SW480 (cell line): ENCODE measurements at regions not wholly inside any gene's neighbourhood (a gene's known extent, or its start where the extent isn't known, plus 50 kb on each side); places are given as distances from the start of the nearest gene placed in this dataset.

Experiments used
- DNase-seq: peaks from one replicate; pipeline ENCODE4 v3.0.0-alpha.2; 2016; ENCODE audit warnings: low spot score

DNA sequence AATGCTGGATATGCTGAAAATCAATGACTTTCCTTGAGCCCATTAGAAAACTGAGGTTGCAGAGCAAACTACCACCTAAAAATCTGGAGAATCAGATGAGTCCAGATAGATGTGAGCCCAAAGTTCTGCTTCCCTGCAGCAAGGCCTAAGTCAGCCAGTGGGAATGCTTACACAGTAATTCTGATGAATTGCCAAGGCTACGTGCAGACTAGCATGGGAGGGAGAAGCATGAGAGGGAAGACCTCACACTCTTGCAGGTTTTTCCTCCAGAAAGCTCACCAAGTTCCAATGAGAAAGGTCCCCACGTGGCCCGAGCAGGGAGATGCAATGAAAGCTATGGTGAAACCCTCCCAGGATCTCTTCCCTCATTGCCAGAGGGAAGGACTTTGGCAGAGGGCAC is 104.8 kb upstream of the SIRPA start:
- DNase-seq, result no peak

DNA sequence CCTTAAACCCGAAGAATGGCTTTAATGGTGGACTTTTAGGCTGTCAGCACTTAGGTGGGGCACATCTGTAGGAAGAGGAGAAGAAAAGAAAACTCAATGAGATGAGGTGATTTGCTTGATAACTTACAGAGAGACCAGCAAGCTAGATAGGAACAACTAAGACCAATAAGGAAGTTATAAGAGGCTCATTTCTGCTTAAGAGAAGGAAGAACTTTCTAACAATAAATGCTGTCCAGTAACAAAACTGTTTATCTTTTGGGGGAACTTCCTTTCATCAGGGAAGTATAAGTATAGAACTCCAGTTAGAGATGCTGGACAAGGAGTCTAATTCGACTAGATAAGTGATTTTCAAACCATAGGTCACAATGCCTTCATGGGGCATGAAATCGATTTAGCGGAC is 107.2 kb upstream of the SIRPA start:
- no peak for DNase-seq

DNA sequence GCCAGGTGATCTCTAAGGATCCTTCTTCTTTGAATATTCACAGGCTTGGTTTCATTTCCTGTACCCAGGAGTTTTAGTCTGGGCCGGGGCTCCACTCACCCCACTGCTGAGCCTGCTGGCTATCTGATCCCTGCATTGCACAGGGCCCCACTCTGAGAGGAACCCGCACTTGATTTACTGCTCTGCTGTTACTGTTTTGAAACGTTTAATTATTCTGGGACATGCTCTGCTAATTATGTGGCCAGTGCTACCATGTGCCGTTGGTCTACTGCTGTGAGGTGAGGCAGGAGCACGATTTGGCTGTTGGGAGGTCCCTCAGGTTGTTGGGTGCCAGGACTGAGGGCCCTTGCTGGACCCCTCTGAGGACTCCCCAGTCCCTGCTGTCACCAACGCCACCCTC is 108.7 kb upstream of the SIRPA start:
- DNase-seq, result no peak

DNA sequence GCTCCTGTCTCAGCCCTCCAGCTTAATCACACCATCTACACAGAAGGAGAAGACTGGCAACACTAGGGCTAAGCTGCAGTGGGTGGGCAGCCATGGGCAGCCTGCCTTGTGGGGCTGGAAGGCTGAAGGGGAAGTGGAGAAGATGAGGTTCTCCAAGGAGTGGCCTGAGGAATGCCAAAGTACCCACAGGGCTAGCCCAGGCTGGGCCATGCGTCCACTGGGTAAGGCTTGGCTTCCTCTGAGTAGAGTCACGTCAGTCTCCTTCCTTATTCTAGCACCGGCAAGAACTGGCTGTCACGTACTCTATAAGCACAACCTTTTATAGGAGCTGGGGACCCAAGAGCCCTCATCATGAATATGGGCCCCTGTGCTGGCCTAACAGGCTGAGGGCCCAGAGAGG is 110.6 kb upstream of the SIRPA start:
- DNase-seq, result no peak

DNA sequence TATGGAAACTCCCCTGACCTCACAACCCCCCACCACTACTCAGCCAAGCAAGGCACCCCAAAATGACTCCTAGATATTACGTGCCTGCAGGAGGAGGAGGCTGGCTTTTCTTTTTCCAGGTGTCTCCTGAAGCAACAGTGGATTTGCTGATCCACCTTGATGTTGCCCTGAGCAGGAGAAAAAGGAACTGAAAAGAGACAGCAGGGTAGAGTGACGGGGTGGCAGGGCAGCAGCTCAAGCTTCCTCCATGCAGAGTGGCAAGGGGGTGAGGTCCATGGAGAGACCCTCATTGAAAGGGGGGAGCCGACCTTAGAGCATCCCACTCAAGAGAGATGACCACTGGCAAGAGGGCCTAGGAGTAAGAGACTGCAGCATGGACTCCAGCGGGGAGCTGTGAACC is 112.0 kb upstream of the SIRPA start:
- no peak for DNase-seq

DNA sequence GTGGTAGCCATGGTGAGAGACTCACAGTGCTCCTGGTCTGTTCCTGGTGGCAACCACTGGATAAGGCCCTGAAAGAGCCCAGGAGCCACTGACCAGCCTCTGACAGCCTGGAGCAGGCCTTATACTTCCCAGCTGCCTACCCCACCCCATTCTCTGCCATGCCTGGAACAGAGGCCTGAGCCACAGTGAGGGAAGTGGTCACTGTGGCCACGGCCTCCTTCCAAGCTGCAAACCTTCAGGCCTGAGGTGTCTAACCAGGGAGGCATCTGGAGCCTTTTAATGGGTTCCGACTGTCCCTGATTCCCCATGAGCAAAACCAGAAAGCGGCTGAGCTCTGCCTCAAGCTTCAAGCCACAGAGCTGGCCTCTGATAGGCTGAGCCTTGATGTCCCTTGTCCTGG is 113.0 kb upstream of the SIRPA start:
- no peak for DNase-seq

DNA sequence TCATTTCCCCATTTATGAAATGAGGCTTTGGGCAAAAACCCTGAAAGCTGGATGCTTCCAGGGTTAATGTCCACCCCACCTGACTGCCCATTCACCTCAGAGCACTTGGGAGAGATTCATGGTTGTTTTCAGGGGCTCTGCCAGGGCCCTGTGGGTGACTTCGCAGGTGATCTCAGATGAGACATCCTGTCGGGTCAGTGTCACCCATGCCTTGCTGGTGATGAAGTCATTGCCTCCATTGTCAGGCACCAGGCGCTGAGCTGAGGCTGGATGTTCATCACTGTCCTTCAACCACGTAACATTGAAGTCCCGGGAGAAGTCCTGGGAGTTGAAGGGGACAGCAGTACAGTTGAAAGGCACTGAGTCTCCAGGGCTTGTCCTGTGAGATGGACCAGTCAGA is 115.6 kb upstream of the SIRPA start:
- no peak for DNase-seq

DNA sequence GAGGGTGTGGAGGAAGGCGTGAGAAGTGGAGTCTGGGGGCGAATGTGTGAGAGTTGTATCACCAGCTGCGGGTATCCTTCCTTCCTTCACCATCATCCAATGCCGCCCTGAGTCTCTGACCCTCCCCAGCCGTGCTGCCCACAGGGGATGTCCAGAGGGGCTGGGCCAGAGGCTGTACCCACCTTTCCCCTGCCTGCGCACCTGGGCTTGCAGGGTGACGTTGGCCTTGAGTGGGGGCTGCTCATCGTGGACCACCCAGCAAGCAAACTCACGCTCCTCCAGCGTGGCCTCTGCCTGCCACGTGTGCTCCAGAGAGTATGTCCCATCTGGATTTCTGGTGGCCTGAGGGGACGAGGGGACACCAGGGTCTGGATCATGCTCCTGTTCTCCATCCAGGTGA is 116.9 kb upstream of the SIRPA start:
- DNase-seq, result no peak

DNA sequence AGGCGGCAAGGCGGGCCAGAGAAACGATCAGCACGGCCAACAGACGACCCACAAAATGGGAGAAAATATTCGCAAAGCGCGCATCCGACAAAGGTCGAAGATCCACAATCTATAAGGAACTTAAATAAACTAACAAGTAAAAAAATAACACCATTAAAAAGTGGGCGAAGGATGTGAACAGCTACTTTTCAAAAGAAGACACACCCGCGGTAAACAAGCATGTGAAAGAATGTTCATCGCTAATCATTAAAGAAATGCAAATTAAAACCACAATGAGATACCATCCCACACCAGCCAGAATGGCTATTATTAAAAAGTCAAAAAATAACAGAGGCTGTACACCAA is 117.8 kb upstream of the SIRPA start:
- no peak for DNase-seq

DNA sequence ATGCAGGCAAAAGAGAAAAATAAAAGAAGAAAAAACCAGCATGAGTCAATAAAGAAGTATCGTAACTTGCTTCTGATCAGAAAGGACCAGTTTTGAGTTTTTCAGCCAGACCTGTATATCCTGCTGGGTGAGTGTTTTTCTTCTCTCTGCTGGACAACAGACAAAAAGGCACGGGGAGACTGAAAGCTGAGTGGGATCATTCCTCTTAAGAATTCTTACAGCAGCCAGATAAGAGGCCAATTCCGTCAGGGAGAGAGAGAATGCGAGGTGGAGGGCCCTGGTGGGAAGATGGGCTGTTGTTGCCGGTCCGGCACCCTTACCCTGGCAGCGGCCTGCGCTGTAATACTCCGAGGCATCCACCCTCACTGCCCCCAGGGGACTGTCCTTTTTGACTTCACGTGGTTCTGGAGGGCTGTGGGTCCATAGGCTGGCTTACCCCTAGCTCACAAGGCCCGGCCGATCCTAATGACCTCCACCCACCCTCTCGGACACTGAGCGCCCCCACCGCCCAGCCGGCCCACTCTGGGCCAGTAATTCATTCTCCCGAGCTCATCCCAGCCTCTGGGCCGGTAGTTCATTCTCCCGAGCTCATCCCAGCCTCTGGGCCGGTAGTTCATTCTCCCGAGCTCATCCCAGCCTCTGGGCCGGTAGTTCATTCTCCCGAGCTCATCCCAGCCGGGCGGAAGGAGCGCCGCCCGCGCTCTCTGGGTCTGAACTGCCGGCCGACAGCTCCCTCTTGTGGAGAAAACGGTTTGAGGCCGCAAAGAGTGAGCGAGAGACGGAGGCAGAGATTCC is 118.3 kb upstream of the SIRPA start:
- DNase-seq, result peak; percentile 80

DNA sequence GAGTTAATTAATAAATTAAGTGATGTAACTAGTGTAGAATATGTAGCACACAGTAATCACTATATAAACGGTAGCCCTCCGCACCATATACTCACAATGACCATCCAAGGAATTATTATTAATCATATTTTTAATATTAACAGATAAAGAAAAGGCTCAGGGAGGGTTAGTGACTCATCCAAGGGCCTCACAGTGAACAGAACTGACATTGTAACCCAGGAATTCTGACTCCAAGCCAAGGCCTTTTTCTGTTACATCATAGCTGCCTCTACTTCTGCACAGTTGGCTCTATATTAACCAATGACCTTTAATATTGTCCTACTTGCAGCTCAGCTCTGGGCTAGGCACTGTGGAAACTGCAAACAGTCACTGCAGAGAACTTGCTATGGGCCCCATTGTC is 117.5 kb upstream of the SIRPG start:
- DNase-seq, result no peak

DNA sequence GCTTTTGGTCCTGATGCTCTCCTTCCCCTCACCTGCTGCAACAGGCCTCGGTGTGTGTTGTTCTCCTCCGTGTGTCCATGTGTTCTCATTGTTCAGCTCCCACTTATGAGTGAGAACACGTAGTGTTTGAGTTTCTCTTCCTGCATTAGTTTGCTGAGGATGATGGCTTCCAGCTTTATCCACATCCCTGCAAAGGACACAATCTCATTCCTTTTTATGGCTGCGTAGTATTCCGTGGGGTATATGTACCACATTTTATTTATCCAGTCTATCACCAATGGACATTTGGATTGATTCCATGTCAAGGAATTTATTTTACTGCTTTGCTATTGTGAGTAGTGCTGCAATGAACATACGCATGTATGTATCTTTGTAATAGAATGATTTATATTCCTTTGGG is 116.9 kb upstream of the SIRPG start:
- no peak for DNase-seq

DNA sequence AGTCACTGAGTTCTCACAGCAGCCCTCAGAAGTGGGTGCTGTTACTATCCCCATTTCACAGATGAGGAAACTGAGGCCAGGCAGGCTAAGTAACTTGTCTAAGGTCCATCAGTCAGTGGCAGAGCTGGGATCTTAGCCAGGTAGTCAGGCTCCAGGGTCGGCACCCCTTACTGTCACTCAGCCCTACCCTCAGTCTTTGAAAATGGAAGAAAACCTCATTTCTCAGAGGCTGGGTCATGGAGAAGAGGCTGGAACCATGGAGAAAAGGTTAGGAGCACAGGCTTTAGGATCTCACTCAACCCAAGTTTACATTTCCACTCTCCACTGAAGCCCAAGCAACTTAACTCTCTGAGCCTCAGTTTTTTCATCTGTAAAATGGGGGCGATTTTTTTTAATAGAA is 116.2 kb upstream of the SIRPG start:
- DNase-seq, result no peak

DNA sequence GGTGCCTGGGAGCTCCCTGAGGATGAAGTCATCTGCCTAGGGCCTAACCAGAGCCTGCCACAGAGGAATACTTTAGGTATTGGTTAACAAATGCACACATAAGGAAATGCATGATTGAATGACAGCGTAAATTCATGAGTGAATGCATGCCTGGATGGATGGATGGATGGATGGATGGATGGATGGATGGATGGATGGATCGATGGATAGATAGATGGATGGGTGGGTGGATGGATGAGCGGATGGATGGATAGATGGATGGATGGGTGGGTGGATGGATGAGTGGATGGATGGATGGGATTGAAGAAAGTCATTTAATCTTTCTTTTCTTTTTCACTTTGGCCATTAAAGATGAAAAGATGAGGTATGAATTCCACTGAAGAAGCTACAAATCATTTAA is 111.9 kb upstream of the SIRPG start:
- DNase-seq, result no peak

DNA sequence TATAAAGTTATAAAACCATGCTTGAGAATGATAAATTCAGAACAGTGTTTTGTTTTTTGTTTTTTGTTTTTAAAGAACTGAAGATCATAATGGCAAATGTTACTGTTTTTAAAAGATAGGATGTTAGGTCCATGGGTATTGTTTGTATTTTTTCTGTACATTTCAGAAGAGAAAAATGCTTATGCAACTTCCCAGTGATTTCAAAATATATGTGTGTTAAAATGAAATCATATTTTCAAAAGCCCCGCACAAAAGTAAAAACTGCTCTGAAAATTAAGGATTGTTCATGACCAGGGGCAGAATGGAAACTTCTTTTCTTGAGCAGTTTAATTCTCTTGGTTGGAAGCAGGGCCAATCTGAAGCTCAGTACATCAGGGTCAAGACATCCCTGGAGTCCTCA is 109.2 kb upstream of the SIRPG start:
- no peak for DNase-seq

DNA sequence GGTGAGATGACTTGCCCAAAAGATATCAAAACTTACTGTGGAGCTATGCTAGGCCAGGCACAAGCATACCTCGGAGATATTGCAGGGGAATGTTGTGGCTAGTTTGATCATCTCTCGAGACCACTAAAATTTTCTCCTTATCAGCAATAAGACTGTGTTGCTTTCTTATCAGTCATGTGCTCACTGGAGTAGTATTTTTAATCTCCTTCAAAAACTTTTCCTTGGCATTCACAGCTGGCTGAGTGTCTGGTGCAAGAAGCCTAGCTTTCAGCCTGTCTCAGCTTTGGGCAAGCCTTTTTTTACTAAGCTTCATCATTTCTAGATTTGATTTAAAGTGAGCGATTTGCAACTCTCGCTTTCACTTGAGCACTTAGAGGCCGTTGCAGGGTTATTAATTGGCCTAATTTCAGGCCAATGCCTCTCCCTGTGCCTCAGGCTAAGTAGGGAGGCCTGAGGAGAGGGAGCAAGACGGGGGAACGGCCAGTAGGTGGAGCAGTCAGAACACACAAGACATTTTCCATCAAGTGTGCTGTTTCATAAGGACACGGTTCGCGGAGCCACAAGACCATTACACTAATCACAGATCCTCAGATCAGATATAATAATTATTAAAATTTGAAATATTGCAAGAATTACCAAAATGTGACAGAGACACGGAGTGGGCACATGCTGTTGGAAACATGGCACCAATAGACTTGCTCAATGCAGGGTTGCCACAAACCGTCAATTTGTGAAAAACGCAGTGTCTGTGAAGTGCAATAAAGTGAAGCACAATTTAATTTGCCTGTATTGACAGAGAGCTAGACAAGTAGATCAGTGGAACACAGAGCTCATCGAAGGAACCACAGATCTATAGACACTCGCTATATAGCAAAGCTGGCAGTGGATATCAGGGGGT is 106.8 kb upstream of the SIRPG start:
- peak; percentile 76 for DNase-seq

DNA sequence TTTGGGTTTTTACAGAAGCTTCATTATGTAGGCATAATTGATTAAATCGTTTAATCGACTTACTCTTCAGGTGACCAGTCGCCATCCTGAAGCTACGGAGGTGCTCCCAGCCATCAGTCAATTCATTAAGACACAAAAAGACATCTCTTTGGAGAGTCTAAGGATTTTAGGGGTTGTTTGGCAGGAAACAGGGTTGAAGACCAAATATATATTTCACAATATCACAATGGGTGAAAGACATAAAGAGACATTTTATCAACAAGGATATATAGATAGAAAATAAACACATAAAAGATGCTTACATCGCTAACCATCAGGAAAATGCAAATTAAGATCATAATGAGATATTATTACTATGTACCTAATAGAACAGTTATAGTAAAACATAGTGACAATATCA is 104.0 kb upstream of the SIRPG start:
- no peak for DNase-seq

DNA sequence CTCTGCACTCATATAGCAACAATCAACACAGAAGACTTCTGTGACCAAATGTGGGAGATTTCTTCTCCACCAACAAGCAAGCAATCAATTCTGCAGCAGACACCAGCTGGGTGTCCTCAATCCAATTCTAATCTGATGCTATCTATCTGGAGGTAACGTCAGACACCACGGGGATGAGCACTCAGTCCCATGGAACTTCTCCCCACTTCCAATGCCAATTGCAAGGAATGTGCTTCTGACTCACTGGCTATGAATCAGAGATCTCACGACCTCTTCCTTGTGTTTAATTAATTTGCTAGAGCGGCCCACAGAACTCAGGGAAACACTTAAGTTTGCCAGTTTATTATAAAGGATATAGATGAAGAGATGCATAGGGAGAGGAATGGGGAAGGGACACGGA is 103.5 kb upstream of the SIRPG start:
- DNase-seq, result peak; percentile 11

DNA sequence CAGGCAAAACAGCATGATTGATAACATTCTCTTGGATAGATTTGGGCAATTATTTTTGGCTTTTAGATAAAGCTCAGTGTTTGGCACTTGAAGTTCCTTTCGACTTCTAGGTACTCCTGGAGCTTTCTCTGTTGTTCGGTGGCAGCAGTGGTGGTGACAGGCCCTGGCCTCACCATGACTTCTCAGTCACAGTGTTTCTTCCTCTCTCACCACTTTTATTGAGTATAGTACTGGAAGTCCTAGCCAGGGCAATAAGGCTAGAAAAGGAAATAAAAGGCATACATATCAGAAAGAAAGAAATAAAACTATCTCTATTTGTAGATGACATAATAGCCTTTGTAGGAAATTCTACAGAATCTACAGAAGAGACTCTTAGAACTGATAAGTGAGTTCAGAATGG is 101.2 kb upstream of the SIRPG start:
- no peak for DNase-seq

DNA sequence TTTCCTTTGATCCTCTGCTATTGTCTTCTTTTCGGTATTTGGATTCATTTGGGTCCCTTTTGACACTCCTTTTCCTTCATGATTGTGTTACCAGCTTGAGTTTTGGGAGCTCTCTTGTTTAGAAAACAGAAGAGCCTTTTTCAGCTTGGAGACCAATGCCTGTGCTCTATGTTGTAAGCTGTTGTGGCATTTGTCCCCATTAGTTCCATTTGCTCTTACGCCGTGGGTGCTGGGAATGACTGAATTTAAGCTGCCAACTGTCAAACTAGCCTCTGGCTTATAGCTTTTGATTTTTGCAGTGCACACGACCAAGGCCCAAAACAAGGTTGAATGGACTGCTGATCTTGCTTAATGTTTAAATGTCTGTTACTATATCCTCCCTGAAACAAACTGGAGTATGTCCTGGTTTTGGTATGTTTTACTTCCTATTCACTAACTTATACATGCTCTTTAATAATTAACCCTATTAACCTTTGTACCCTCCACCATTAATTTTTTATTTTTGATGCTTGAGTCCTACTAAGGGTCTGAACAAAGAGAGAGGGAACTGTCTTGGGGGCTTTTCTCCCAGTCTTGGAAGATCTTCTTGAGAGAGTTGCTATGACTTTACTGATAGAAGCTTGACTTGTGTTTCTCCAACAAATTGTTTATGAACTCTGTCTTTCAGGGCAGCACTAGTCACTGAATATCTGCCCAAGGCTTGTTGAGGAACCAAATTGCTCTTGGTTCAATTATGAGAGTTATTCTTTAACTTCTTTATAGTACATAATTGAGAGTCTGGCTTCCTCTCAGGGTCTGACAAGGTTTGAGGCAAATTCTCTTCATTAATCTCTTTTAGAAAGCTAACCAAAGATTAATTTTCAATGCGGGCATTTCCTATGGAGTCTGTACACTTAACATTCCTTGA is 100.3 kb upstream of the SIRPG start:
- DNase-seq, result no peak

DNA sequence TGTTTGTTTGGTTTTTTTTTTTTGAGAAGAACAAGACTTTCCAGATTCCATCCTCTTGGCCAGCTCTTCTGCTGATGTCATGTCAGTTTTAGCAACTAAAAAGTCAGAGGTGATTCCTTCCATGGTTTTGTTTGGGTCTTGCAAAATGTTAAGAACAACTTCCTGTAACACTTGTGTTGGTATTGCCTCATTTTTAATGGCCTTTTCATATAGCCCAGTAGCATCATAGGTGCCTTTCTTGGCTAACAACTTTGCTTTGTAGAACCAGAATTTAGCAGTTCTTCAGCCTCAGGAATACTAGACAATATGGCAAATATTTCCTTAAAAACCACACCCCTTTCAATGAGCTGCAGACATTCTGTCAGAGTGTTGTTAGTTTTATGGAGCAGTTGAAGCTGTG is 99.5 kb upstream of the SIRPG start:
- no peak for DNase-seq

DNA sequence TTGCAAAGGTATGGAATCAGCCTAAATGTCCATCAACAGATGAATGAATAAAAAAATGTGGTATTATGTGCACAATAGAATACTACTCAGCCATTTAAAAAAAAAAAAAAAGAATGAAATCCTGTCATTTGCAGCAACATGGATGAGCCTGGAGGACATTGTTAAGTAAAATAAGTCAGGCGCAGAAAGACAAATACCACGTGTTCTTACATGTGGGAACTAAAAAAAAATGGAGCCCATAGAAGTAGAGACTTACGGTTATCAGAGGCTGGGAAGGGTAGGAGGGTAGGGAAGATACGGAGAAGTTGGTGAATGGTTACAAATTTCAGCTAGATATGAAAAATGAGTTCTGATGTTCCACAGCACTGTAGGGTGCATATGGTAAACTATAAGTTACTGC is 97.2 kb upstream of the SIRPG start:
- DNase-seq, result no peak

DNA sequence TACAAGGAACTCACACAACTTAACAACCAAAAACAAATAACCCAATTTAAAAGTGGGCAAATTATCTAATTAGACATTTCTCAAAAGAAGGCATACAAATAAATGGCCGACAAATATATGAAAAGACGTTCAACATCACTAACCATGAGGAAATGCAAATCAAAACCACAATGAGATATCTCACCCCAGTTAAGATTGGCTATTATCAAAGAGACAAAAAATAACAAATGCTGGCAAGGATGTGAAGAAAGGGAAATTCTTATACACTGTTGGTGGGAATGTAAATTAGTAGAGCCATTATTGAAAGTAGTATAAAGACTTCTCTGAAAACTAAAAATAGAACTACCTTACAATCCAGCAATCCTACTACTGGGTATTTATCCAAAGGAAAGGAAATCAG is 96.7 kb upstream of the SIRPG start:
- DNase-seq, result no peak
